Left ventricle myocardium inferior (tissue), 1 donor: ENCODE measurements at regions not wholly inside any gene's neighbourhood (a gene's known extent, or its start where the extent isn't known, plus 50 kb on each side); places are given as distances from the start of the nearest gene placed in this dataset.

ENCODE experiments used
- DNase-seq: peaks from one replicate; pipeline ENCODE4 v3.0.0-alpha.2; 2020
- H3K27ac ChIP-seq: fragments of 200-600 bp; replicated peaks from 2 replicates; pipeline ENCODE4 v1.8.0; 2021
- H3K27me3 ChIP-seq: fragments of 200-600 bp; 2 replicates; pipeline ENCODE4 v1.8.0; 2021; ENCODE audit warnings: low read depth
- H3K36me3 ChIP-seq: fragments of 200-600 bp; 2 replicates; pipeline ENCODE4 v1.8.0; 2021
- H3K4me1 ChIP-seq: fragments of 200-600 bp; 2 replicates; pipeline ENCODE4 v1.8.0; 2021
- H3K4me3 ChIP-seq: fragments of 200-600 bp; 2 replicates; pipeline ENCODE4 v1.8.0; 2021; ENCODE audit warnings: mild to moderate bottlenecking, moderate library complexity
- H3K9me3 ChIP-seq: fragments of 200-600 bp; replicated peaks from 2 replicates; pipeline ENCODE4 v1.8.0; 2021
- intact Hi-C: fragments of 100-400 bp; cut with micrococcal nuclease; formaldehyde crosslinking; loops from one replicate; pipeline ENCODE4 v1.11.0; 2022
- TF ChIP-seq, protein P1 (sequence below): fragments of 200-600 bp; IDR thresholded peaks from 2 replicates; pipeline ENCODE4 v1.8.0; 2021; ENCODE audit warnings: antibody characterized with exemption, mild to moderate bottlenecking, borderline replicate concordance
- donor health status: DM: no; HTN: yes; CAD: no; lungs with severe emphysema.

DNA sequence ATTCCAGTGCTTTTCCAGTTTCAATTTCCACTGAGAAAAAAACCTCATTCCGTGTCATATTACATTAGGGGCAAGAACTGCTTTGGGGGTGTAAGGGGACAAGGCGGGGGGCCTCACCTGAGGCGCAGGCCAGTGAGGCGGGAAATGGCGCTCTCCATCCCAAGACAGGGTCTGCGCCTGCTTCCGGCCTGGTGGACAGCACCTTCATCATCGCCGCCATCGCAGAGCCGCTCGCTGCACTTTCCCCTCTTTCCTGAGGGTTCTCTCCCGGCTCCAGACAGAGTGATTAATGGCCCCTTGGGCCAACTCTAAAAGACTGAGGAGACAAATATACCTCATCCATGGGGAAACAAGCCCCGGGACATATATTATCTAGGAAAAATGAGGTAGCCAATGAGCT is 270.0 kb upstream of the SOX4 start:
- Histone ChIP-seq H3K27me3 (no peaks in the 10 kb centered on the region), H3K4me1 (no peaks in the 10 kb centered on the region), H3K36me3 (no peaks in the 10 kb centered on the region), H3K27ac (no peak overlapping the region), H3K4me3 (no peak overlapping the region), H3K9me3 (peaks cover 17% of the 10 kb centered on the region)
- DNase-seq = no peak
- intact Hi-C loops = no loop called here
- TF ChIP-seq, protein P1, sequence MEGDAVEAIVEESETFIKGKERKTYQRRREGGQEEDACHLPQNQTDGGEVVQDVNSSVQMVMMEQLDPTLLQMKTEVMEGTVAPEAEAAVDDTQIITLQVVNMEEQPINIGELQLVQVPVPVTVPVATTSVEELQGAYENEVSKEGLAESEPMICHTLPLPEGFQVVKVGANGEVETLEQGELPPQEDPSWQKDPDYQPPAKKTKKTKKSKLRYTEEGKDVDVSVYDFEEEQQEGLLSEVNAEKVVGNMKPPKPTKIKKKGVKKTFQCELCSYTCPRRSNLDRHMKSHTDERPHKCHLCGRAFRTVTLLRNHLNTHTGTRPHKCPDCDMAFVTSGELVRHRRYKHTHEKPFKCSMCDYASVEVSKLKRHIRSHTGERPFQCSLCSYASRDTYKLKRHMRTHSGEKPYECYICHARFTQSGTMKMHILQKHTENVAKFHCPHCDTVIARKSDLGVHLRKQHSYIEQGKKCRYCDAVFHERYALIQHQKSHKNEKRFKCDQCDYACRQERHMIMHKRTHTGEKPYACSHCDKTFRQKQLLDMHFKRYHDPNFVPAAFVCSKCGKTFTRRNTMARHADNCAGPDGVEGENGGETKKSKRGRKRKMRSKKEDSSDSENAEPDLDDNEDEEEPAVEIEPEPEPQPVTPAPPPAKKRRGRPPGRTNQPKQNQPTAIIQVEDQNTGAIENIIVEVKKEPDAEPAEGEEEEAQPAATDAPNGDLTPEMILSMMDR = no peak

DNA sequence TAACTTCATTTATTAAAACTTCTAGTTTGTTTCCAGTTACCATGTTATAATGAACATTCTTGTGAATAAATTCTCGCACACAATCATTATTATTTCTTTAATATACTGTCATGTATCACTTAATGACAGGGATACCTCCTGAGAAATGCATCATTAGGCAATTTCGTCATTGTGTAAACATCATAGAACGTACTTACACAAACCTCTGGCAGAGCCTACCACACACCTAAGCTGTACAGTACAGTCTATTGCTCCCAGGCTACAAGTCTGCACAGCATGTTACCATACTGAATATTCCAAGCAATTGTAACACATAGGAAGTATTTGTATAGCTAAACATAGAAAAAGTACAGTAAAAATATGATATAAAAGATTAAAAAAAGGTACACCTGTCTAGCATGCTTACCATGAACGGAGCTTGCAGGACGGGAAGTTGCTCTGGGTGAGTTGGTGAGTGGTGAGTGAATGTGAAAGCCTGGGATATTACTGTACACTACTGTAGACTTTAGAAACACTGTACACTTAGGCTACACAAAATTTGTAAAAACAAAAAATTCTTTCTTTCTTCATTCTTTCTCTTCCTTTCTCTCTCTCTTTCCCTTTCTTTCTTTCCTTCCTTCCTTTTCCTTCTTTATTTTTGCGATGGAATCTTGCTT is 268.2 kb upstream of the SOX4 start:
- TF ChIP-seq, protein P1 = no peak
- DNase-seq = no peak
- Histone ChIP-seq H3K9me3 (peaks cover under 1% of the 10 kb centered on the region), H3K27me3 (no peaks in the 10 kb centered on the region), H3K4me1 (no peaks in the 10 kb centered on the region), H3K4me3 (no peak overlapping the region), H3K27ac (no peak overlapping the region), H3K36me3 (no peaks in the 10 kb centered on the region)
- intact Hi-C loops = no loop called here

DNA sequence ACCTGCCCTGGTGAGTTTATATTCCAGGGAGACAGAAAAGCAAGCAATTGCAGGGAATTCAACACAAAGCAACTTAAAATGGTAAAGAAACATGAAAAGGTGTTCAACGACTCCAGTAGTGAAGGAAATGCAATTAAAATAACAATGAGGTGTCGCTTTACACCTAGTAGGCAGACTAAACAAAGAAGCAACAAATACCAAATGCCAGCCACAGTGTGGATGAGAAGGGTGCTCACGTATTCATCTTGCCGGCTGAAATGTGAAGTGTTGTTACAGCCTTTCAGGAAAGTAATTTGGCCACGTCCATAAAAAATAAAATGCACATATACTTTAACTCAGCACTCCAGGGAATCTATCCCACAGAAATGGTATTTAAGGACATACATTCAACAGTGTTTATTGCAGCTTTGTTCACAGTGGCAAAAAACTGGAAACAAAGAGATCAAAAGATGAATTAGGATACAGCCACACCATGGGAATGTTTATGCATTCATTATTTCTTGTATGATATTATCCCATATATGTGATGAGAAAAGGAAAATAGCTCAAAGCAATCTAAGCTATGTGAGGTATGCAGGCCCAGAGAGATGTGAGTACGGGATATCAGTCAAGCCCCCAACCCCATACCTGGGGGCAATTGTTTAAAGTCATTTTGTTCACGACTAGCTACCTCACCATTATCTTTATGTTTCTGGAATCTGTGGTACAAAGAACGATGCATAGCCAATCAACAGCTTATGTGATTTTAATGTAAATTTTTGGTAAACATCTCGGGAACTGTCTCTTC is 266.0 kb upstream of the SOX4 start:
- peaks cover 7% of the 10 kb centered on the region for H3K4me1 ChIP-seq
- DNase-seq = no peak
- H3K9me3 ChIP-seq = no peaks in the 10 kb centered on the region
- intact Hi-C loops = no loop called here
- H3K4me3 ChIP-seq = no peak overlapping the region
- no peaks in the 10 kb centered on the region for H3K36me3 ChIP-seq
- no peak overlapping the region for H3K27ac ChIP-seq
- H3K27me3 ChIP-seq = no peaks in the 10 kb centered on the region
- TF ChIP-seq, protein P1 = no peak

DNA sequence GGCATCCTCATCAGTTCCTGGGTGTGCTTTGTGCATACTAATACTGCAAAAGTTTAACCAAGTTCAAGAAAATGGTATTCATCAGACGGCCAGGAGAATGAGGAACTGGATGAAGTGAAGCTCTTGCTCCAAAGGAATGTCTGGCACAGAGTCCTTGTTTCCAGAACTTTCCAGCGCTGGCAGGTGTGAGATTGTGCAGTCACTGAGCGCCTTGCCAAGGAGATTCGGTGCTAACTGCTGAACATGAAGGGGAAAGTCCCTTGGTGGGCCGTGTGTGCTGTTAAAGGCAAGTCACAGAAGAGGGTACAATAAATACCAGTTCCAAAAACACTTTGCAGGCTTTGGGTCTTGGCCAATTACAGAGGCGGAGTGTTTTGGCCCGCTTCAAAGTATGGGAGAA is 262.3 kb upstream of the SOX4 start:
- peaks cover 7% of the 10 kb centered on the region for H3K4me1 ChIP-seq
- no peak for DNase-seq
- intact Hi-C loops = no loop called here
- H3K9me3 ChIP-seq = no peaks in the 10 kb centered on the region
- TF ChIP-seq, protein P1 = no peak
- H3K4me3 ChIP-seq = no peak overlapping the region
- H3K27ac ChIP-seq = no peak overlapping the region
- H3K36me3 ChIP-seq = no peaks in the 10 kb centered on the region
- H3K27me3 ChIP-seq = no peaks in the 10 kb centered on the region

DNA sequence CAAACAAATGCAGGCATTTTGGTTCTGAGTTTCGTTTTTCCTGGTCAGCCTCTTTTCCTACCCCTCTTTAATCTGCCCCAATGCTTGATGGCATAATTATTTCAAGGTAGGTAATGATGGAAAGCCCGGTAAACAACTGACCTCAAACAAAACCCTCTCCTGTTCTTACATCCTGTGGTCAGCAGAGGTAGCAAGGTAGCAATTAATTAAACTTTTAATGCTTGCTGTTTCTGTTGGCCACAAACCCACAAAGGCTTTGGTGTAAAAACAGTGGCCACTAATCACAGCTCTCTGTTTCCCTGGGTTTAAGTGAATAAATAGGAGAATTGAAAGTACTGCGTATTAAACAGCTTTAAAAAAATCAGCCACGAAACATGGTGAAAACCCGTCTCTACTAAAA is 261.5 kb upstream of the SOX4 start:
- H3K4me1 ChIP-seq = peaks cover 7% of the 10 kb centered on the region
- peaks cover 3% of the 10 kb centered on the region for H3K9me3 ChIP-seq
- H3K27me3 ChIP-seq = no peaks in the 10 kb centered on the region
- intact Hi-C loops = no loop called here
- DNase-seq = no peak
- TF ChIP-seq, protein P1 = no peak
- H3K27ac ChIP-seq = no peak overlapping the region
- H3K4me3 ChIP-seq = no peak overlapping the region
- no peaks in the 10 kb centered on the region for H3K36me3 ChIP-seq
